GM23248 (cell line): ENCODE measurements at regions not wholly inside any gene's neighbourhood (a gene's known extent, or its start where the extent isn't known, plus 50 kb on each side); places are given as distances from the start of the nearest gene placed in this dataset.

ENCODE experiments used
- DNase-seq: peaks from one replicate; pipeline ENCODE4 v3.0.0-alpha.2; 2015
- H2AFZ ChIP-seq: fragments of 200-600 bp; sonication (generic); 2 replicates; pipeline ENCODE4 v1.6.1; 2016; ENCODE audit warnings: antibody characterized with exemption
- H3F3A ChIP-seq: fragments of 200-600 bp; sonication (generic); 2 replicates; pipeline ENCODE4 v1.6.1; 2016; ENCODE audit warnings: mild to moderate bottlenecking, antibody characterized with exemption, mixed run types; ENCODE audit not compliant: insufficient read depth
- H3K27ac ChIP-seq: fragments of 200-600 bp; sonication (generic); 2 replicates; pipeline ENCODE4 v1.5.1; 2016; ENCODE audit warnings: mild to moderate bottlenecking
- H3K27me3 ChIP-seq: fragments of 200-600 bp; sonication (generic); replicated peaks from 2 replicates; pipeline ENCODE4 v1.6.1; 2016; ENCODE audit warnings: mild to moderate bottlenecking; ENCODE audit not compliant: insufficient read depth
- H3K36me3 ChIP-seq: fragments of 200-600 bp; sonication (generic); 2 replicates; pipeline ENCODE4 v1.6.1; 2016; ENCODE audit warnings: low read depth, mild to moderate bottlenecking
- H3K4me1 ChIP-seq: fragments of 200-600 bp; sonication (generic); 2 replicates; pipeline ENCODE4 v1.6.1; 2016; ENCODE audit warnings: mild to moderate bottlenecking; ENCODE audit not compliant: insufficient read depth
- H3K4me2 ChIP-seq: fragments of 200-600 bp; sonication (generic); one replicate; pipeline ENCODE4 v1.6.1; 2016; ENCODE audit warnings: mild to moderate bottlenecking; ENCODE audit not compliant: unreplicated experiment
- H3K4me3 ChIP-seq: fragments of 200-600 bp; sonication (generic); 2 replicates; pipeline ENCODE4 v1.5.1; 2016; ENCODE audit warnings: mild to moderate bottlenecking
- H3K79me2 ChIP-seq: fragments of 200-600 bp; sonication (generic); 2 replicates; pipeline ENCODE4 v1.6.1; 2016; ENCODE audit warnings: mild to moderate bottlenecking; ENCODE audit not compliant: insufficient read depth
- H3K9ac ChIP-seq: fragments of 200-600 bp; sonication (generic); 2 replicates; pipeline ENCODE4 v1.6.1; 2016; ENCODE audit warnings: mild to moderate bottlenecking
- H3K9me2 ChIP-seq: fragments of 200-600 bp; sonication (generic); 2 replicates; pipeline ENCODE4 v1.6.1; 2016; ENCODE audit warnings: mixed run types, mild to moderate bottlenecking, moderate library complexity; ENCODE audit not compliant: insufficient read depth
- H3K9me3 ChIP-seq: fragments of 200-600 bp; sonication (generic); one replicate; pipeline ENCODE4 v1.6.1; 2017; ENCODE audit warnings: low read depth
- H4K20me1 ChIP-seq: fragments of 200-600 bp; sonication (generic); 2 replicates; pipeline ENCODE4 v1.6.0; 2016; ENCODE audit not compliant: insufficient read depth
- EZH2 ChIP-seq: fragments of 200-600 bp; sonication (generic); IDR thresholded peaks from 2 replicates; pipeline ENCODE4 v1.6.1; 2018; ENCODE audit warnings: antibody characterized with exemption, mild to moderate bottlenecking; ENCODE audit not compliant: insufficient read depth, poor library complexity, severe bottlenecking
- EZH2phosphoT487 ChIP-seq: fragments of 200-600 bp; sonication (generic); IDR thresholded peaks from 2 replicates; pipeline ENCODE4 v1.6.1; 2018; ENCODE audit warnings: antibody characterized with exemption, moderate library complexity, mild to moderate bottlenecking, low read depth; ENCODE audit not compliant: insufficient read depth
- WGBS, 2 experiments: methylation state at CpG; one replicate each; pipeline ENCODE4 v1.1.6; 2015 to 2017; ENCODE audit warnings: low lambda C conversion rate in 2 of 2, low coverage in 1 of 2; ENCODE audit errors: missing lambda C conversion rate in 2 of 2; 5-methylcytosine and 5-hydroxymethylcytosine counted together
- in situ Hi-C: fragments of 300-500 bp; cut with MboI; formaldehyde crosslinking; loops from 2 replicates; pipeline ENCODE4 v1.15.0; 2020

GRCh38 chr1:232512712-232513111, 117.2 kb downstream of the SIPA1L2 start:
- WGBS, 2 experiments: 88 to 93% methylated on average over 5 of the region's 5 CpGs
- H4K20me1 ChIP-seq: no peaks in the 10 kb centered on the region
- no peaks in the 10 kb centered on the region for H3K9me3 ChIP-seq
- no peak overlapping the region for H3K9ac ChIP-seq
- H3K79me2 ChIP-seq: no peaks in the 10 kb centered on the region
- no peak for DNase-seq
- H3K4me1 ChIP-seq: no peaks in the 10 kb centered on the region
- H3K36me3 ChIP-seq: no peaks in the 10 kb centered on the region
- TF ChIP-seq EZH2phosphoT487 (no peak), EZH2 (no peak)
- no peak overlapping the region for H3K27ac ChIP-seq
- no peaks in the 10 kb centered on the region for H3F3A ChIP-seq
- H3K4me3 ChIP-seq: no peak overlapping the region
- no peaks in the 10 kb centered on the region for H3K27me3 ChIP-seq
- in situ Hi-C loops: no loop called here
- H3K9me2 ChIP-seq: peaks cover 3% of the 10 kb centered on the region; the same call in 1 of the 2 replicates
- no peak overlapping the region for H3K4me2 ChIP-seq
- no peak overlapping the region for H2AFZ ChIP-seq

- no peaks in the 10 kb centered on the region for H3K36me3 ChIP-seq
- no peak overlapping the region for H3K9ac ChIP-seq
- 96 to 100% methylated on average over 1 of the region's 1 CpG for WGBS, 2 experiments
- no peak overlapping the region for H3K27ac ChIP-seq
- peaks cover 3% of the 10 kb centered on the region; the same call in 1 of the 2 replicates for H3K9me2 ChIP-seq
- DNase-seq: peak; percentile 38
- H3K4me1 ChIP-seq: no peaks in the 10 kb centered on the region
- no peaks in the 10 kb centered on the region for H3K9me3 ChIP-seq
- H3K79me2 ChIP-seq: no peaks in the 10 kb centered on the region
- H3F3A ChIP-seq: no peaks in the 10 kb centered on the region
- in situ Hi-C loops: no loop called here
- no peak overlapping the region for H3K4me2 ChIP-seq
- no peaks in the 10 kb centered on the region for H3K27me3 ChIP-seq
- no peaks in the 10 kb centered on the region for H4K20me1 ChIP-seq
- H2AFZ ChIP-seq: no peak overlapping the region
- H3K4me3 ChIP-seq: no peak overlapping the region
- TF ChIP-seq EZH2 (no peak), EZH2phosphoT487 (no peak)
These were observed 118.8 kb downstream of the SIPA1L2 start for GRCh38 chr1:232511172-232511571.

GRCh38 chr1:232510367-232511110, 119.4 kb downstream of the SIPA1L2 start:
- Histone ChIP-seq H3K4me3 (no peak overlapping the region), H3K79me2 (no peaks in the 10 kb centered on the region), H4K20me1 (no peaks in the 10 kb centered on the region), H3F3A (no peaks in the 10 kb centered on the region), H3K9me2 (no peaks in the 10 kb centered on the region), H3K36me3 (no peaks in the 10 kb centered on the region), H3K4me2 (no peak overlapping the region), H3K27ac (no peak overlapping the region), H3K27me3 (no peaks in the 10 kb centered on the region), H2AFZ (no peak overlapping the region), H3K9ac (no peak overlapping the region), H3K9me3 (no peaks in the 10 kb centered on the region), H3K4me1 (no peaks in the 10 kb centered on the region)
- 75 to 82% methylated on average over 6 of the region's 6 CpGs for WGBS, 2 experiments
- TF ChIP-seq EZH2phosphoT487 (no peak), EZH2 (no peak)
- in situ Hi-C loops: no loop called here
- DNase-seq: peak; percentile 20

- in situ Hi-C loops: no loop called here
- Histone ChIP-seq H3K36me3 (no peaks in the 10 kb centered on the region), H3K79me2 (no peaks in the 10 kb centered on the region), H3K4me3 (no peak overlapping the region), H3K27ac (no peak overlapping the region), H3K9me2 (no peaks in the 10 kb centered on the region), H3K4me2 (no peak overlapping the region), H4K20me1 (no peaks in the 10 kb centered on the region), H2AFZ (no peak overlapping the region), H3F3A (no peaks in the 10 kb centered on the region), H3K27me3 (no peaks in the 10 kb centered on the region), H3K9ac (no peak overlapping the region), H3K9me3 (no peaks in the 10 kb centered on the region), H3K4me1 (0 out of 2 replicates have a peak, but pooled peaks cover 4% of the 10 kb centered on the region)
- TF ChIP-seq EZH2phosphoT487 (no peak), EZH2 (no peak)
- WGBS, 2 experiments: 81 to 85% methylated on average over 7 of the region's 7 CpGs
- DNase-seq: no peak
These were observed 120.4 kb downstream of the SIPA1L2 start for GRCh38 chr1:232509570-232509969.
